H1 (cell line): ENCODE measurements at regions not wholly inside any gene's neighbourhood (a gene's known extent, or its start where the extent isn't known, plus 50 kb on each side); places are given as distances from the start of the nearest gene placed in this dataset.

Experiments
- ASH2L ChIP-seq: fragments of 200-600, 300-600 bp; sonication (generic); IDR thresholded peaks from one replicate; pipeline ENCODE4 v1.7.1; 2017; ENCODE audit warnings: low read length
- BCL11A ChIP-seq, 2 experiments: IDR thresholded peaks; one replicate each; pipeline ENCODE4 v1.6.1; 2011; ENCODE audit warnings: low read depth in 2 of 2, low read length in 2 of 2, mild to moderate bottlenecking in 2 of 2
- HDAC2 ChIP-seq, 2 experiments: fragments of 300-600 bp in 1 of 2; sonication (generic) in 1 of 2; IDR thresholded peaks; 2 replicates each; pipeline ENCODE4 v1.6.1; 2011 to 2012; ENCODE audit warnings: low read depth in 2 of 2, low read length in 2 of 2, mild to moderate bottlenecking in 2 of 2, moderate library complexity in 2 of 2, borderline replicate concordance in 1 of 2, inconsistent platforms in 1 of 2
- HDAC6 ChIP-seq: IDR thresholded peaks from one replicate; pipeline ENCODE4 v1.7.1; 2012; ENCODE audit warnings: low read depth, mild to moderate bottlenecking, inconsistent platforms, low read length, moderate library complexity
- NRF1 ChIP-seq: IDR thresholded peaks from 2 replicates; pipeline ENCODE4 v1.6.1; 2011; ENCODE audit warnings: mild to moderate bottlenecking, low read depth, low read length, improper control_type of control experiment
- RXRA ChIP-seq: IDR thresholded peaks from 2 replicates; pipeline ENCODE4 v1.6.1; 2011; ENCODE audit warnings: low read depth, mild to moderate bottlenecking, low read length, moderate library complexity; ENCODE audit not compliant: insufficient read depth
- SAP30 ChIP-seq: fragments of 300-600 bp; sonication (generic); IDR thresholded peaks from 2 replicates; pipeline ENCODE4 v1.7.1; 2012; ENCODE audit warnings: low read length, moderate library complexity, mild to moderate bottlenecking, inconsistent platforms; ENCODE audit not compliant: insufficient read depth, insufficient replicate concordance
- SP2 ChIP-seq: IDR thresholded peaks from 2 replicates; pipeline ENCODE4 v1.6.1; 2012; ENCODE audit warnings: mild to moderate bottlenecking, low read length, inconsistent platforms
- SRF ChIP-seq: IDR thresholded peaks from 2 replicates; pipeline ENCODE4 v1.6.1; 2011; ENCODE audit warnings: mild to moderate bottlenecking, low read depth, low read length, moderate library complexity
- YY1 ChIP-seq: IDR thresholded peaks from 2 replicates; pipeline ENCODE4 v1.6.1; 2011; ENCODE audit warnings: low read depth, mild to moderate bottlenecking, low read length
- TF ChIP-seq, protein P1 (sequence below): fragments of 300-600 bp; sonication (generic); IDR thresholded peaks from 2 replicates; pipeline ENCODE4 v1.7.1; 2012; ENCODE audit warnings: low read length, moderate library complexity, mild to moderate bottlenecking, inconsistent platforms; ENCODE audit not compliant: insufficient replicate concordance

DNA sequence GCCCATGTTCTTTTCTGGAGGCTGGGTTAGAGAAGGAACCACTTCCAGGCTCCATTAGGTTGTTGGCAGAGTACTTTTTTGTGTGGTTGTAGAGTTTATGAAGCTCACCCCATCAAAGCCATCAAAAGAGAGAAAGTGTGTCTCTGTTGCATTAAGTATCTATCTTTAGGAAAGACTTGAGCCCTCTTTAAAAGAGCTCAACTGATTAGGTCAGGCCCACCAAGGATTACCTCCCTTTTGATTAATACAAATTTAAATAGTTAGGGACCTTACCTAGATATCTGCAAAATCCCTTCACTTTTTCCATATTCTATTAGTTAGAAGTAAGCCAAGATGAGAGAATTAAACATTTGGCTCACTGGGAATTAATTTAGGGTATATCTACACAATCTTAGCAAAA lies 460.4 kb downstream of the PPARGC1A start (continued):
- TF ChIP-seq, protein P1, sequence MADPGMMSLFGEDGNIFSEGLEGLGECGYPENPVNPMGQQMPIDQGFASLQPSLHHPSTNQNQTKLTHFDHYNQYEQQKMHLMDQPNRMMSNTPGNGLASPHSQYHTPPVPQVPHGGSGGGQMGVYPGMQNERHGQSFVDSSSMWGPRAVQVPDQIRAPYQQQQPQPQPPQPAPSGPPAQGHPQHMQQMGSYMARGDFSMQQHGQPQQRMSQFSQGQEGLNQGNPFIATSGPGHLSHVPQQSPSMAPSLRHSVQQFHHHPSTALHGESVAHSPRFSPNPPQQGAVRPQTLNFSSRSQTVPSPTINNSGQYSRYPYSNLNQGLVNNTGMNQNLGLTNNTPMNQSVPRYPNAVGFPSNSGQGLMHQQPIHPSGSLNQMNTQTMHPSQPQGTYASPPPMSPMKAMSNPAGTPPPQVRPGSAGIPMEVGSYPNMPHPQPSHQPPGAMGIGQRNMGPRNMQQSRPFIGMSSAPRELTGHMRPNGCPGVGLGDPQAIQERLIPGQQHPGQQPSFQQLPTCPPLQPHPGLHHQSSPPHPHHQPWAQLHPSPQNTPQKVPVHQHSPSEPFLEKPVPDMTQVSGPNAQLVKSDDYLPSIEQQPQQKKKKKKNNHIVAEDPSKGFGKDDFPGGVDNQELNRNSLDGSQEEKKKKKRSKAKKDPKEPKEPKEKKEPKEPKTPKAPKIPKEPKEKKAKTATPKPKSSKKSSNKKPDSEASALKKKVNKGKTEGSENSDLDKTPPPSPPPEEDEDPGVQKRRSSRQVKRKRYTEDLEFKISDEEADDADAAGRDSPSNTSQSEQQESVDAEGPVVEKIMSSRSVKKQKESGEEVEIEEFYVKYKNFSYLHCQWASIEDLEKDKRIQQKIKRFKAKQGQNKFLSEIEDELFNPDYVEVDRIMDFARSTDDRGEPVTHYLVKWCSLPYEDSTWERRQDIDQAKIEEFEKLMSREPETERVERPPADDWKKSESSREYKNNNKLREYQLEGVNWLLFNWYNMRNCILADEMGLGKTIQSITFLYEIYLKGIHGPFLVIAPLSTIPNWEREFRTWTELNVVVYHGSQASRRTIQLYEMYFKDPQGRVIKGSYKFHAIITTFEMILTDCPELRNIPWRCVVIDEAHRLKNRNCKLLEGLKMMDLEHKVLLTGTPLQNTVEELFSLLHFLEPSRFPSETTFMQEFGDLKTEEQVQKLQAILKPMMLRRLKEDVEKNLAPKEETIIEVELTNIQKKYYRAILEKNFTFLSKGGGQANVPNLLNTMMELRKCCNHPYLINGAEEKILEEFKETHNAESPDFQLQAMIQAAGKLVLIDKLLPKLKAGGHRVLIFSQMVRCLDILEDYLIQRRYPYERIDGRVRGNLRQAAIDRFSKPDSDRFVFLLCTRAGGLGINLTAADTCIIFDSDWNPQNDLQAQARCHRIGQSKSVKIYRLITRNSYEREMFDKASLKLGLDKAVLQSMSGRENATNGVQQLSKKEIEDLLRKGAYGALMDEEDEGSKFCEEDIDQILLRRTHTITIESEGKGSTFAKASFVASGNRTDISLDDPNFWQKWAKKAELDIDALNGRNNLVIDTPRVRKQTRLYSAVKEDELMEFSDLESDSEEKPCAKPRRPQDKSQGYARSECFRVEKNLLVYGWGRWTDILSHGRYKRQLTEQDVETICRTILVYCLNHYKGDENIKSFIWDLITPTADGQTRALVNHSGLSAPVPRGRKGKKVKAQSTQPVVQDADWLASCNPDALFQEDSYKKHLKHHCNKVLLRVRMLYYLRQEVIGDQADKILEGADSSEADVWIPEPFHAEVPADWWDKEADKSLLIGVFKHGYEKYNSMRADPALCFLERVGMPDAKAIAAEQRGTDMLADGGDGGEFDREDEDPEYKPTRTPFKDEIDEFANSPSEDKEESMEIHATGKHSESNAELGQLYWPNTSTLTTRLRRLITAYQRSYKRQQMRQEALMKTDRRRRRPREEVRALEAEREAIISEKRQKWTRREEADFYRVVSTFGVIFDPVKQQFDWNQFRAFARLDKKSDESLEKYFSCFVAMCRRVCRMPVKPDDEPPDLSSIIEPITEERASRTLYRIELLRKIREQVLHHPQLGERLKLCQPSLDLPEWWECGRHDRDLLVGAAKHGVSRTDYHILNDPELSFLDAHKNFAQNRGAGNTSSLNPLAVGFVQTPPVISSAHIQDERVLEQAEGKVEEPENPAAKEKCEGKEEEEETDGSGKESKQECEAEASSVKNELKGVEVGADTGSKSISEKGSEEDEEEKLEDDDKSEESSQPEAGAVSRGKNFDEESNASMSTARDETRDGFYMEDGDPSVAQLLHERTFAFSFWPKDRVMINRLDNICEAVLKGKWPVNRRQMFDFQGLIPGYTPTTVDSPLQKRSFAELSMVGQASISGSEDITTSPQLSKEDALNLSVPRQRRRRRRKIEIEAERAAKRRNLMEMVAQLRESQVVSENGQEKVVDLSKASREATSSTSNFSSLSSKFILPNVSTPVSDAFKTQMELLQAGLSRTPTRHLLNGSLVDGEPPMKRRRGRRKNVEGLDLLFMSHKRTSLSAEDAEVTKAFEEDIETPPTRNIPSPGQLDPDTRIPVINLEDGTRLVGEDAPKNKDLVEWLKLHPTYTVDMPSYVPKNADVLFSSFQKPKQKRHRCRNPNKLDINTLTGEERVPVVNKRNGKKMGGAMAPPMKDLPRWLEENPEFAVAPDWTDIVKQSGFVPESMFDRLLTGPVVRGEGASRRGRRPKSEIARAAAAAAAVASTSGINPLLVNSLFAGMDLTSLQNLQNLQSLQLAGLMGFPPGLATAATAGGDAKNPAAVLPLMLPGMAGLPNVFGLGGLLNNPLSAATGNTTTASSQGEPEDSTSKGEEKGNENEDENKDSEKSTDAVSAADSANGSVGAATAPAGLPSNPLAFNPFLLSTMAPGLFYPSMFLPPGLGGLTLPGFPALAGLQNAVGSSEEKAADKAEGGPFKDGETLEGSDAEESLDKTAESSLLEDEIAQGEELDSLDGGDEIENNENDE, result no peak
- TF ChIP-seq BCL11A (IDR thresholded peaks at IDR 0.05; ENCODE audit: low read depth in 2 of 2, low read length in 2 of 2) (no peak), SP2 (no peak), YY1 (no peak), SRF (no peak), SAP30 (no peak), HDAC6 (no peak), NRF1 (no peak), RXRA (no peak), ASH2L (no peak), HDAC2 (IDR thresholded peaks at IDR 0.05; ENCODE audit: borderline replicate concordance in 1 of 2, low read depth in 2 of 2, low read length in 2 of 2) (no peak)
